Neural progenitor cell (in vitro differentiated cells): ENCODE measurements at regions not wholly inside any gene's neighbourhood (a gene's known extent, or its start where the extent isn't known, plus 50 kb on each side); places are given as distances from the start of the nearest gene placed in this dataset.

Source experiments
- DNase-seq: peaks from one replicate; pipeline ENCODE4 v3.0.0-alpha.2; 2016; ENCODE audit warnings: low spot score
- H2AFZ ChIP-seq: fragments of 200-600 bp; sonication (generic); replicated peaks from 2 replicates; pipeline ENCODE4 v1.6.1; 2016; ENCODE audit warnings: antibody characterized with exemption
- H3F3A ChIP-seq: fragments of 200-600 bp; sonication (generic); 2 replicates; pipeline ENCODE4 v1.6.1; 2016; ENCODE audit warnings: antibody characterized with exemption, low read depth
- H3K27ac ChIP-seq: fragments of 200-600 bp; sonication (generic); 2 replicates; pipeline ENCODE4 v1.5.1; 2016; ENCODE audit warnings: mild to moderate bottlenecking
- H3K27me3 ChIP-seq: fragments of 200-600 bp; sonication (generic); 2 replicates; pipeline ENCODE4 v1.6.1; 2016; ENCODE audit warnings: mild to moderate bottlenecking, moderate library complexity
- H3K36me3 ChIP-seq: fragments of 200-600 bp; sonication (generic); 2 replicates; pipeline ENCODE4 v1.5.1; 2016
- H3K4me1 ChIP-seq: fragments of 200-600 bp; sonication (generic); 2 replicates; pipeline ENCODE4 v1.6.1; 2016; ENCODE audit warnings: mixed run types
- H3K4me2 ChIP-seq: fragments of 200-600 bp; sonication (generic); 2 replicates; pipeline ENCODE4 v1.6.1; 2016
- H3K4me3 ChIP-seq: fragments of 200-600 bp; sonication (generic); 2 replicates; pipeline ENCODE4 v1.5.1; 2016
- H3K79me2 ChIP-seq: fragments of 200-600 bp; sonication (generic); 2 replicates; pipeline ENCODE4 v1.6.1; 2016; ENCODE audit warnings: low read depth
- H3K9ac ChIP-seq: fragments of 200-600 bp; sonication (generic); 2 replicates; pipeline ENCODE4 v1.6.1; 2016
- H3K9me3 ChIP-seq: fragments of 200-600 bp; sonication (generic); 2 replicates; pipeline ENCODE4 v1.5.1; 2016; ENCODE audit warnings: low read depth
- H4K20me1 ChIP-seq: fragments of 200-600 bp; sonication (generic); 2 replicates; pipeline ENCODE4 v1.6.1; 2016; ENCODE audit warnings: low read depth
- H3K27ac Mint-ChIP-seq: 3 replicates; pipeline ENCODE4 v1.8.0; 2021; ENCODE audit warnings: mixed read lengths
- H3K27me3 Mint-ChIP-seq: 2 replicates; pipeline ENCODE4 v1.8.0; 2022; ENCODE audit warnings: low read depth, mild to moderate bottlenecking, inconsistent platforms, moderate library complexity, mixed read lengths; ENCODE audit not compliant: insufficient read depth
- H3K36me3 Mint-ChIP-seq: 3 replicates; pipeline ENCODE4 v1.8.0; 2021; ENCODE audit warnings: mixed read lengths
- H3K4me1 Mint-ChIP-seq: 3 replicates; pipeline ENCODE4 v1.8.0; 2021; ENCODE audit warnings: mixed read lengths
- H3K4me3 Mint-ChIP-seq: 3 replicates; pipeline ENCODE4 v1.8.0; 2021; ENCODE audit warnings: mild to moderate bottlenecking, moderate library complexity, mixed read lengths
- H3K9me3 Mint-ChIP-seq: 3 replicates; pipeline ENCODE4 v1.8.0; 2020; ENCODE audit warnings: mixed read lengths
- CTCF ChIP-seq: fragments of 200-600 bp; sonication (generic); IDR thresholded peaks from 2 replicates; pipeline ENCODE4 v1.5.1; 2017; ENCODE audit warnings: antibody characterized with exemption, mild to moderate bottlenecking
- EZH2 ChIP-seq: fragments of 200-600 bp; sonication (generic); IDR thresholded peaks from 2 replicates; pipeline ENCODE4 v1.6.1; 2017; ENCODE audit warnings: antibody characterized with exemption, mild to moderate bottlenecking, moderate library complexity
- EZH2phosphoT487 ChIP-seq: fragments of 200-600 bp; sonication (generic); IDR thresholded peaks from 2 replicates; pipeline ENCODE4 v1.6.1; 2017; ENCODE audit warnings: antibody characterized with exemption

GRCh38 chr5:4939042-4939781 is 200.9 kb upstream of the ADAMTS16 start:
- H3K27me3 Mint-ChIP-seq, result peaks cover 4% of the 10 kb centered on the region
- H3K27ac Mint-ChIP-seq, result no peak overlapping the region
- Histone ChIP-seq H3K4me3 (no peak overlapping the region), H3K9me3 (no peaks in the 10 kb centered on the region), H3F3A (no peaks in the 10 kb centered on the region), H3K79me2 (no peaks in the 10 kb centered on the region), H3K4me1 (peaks cover 3% of the 10 kb centered on the region), H2AFZ (no peak overlapping the region), H4K20me1 (no peaks in the 10 kb centered on the region), H3K36me3 (no peaks in the 10 kb centered on the region), H3K27me3 (no peaks in the 10 kb centered on the region), H3K27ac (no peak overlapping the region), H3K4me2 (no peak overlapping the region), H3K9ac (no peak overlapping the region)
- TF ChIP-seq EZH2 (no peak), EZH2phosphoT487 (no peak), CTCF (no peak)
- DNase-seq, result no peak
- peaks cover 4% of the 10 kb centered on the region for H3K4me1 Mint-ChIP-seq
- no peaks in the 10 kb centered on the region for H3K9me3 Mint-ChIP-seq
- H3K36me3 Mint-ChIP-seq, result no peaks in the 10 kb centered on the region
- no peak overlapping the region for H3K4me3 Mint-ChIP-seq

- peaks cover 4% of the 10 kb centered on the region for H3K27me3 Mint-ChIP-seq
- no peaks in the 10 kb centered on the region for H3K9me3 ChIP-seq
- DNase-seq, result no peak
- H3K4me2 ChIP-seq, result no peak overlapping the region
- H3K36me3 ChIP-seq, result no peaks in the 10 kb centered on the region
- no peak overlapping the region for H2AFZ ChIP-seq
- H3F3A ChIP-seq, result no peaks in the 10 kb centered on the region
- H3K4me3 ChIP-seq, result no peak overlapping the region
- no peak overlapping the region for H3K27ac ChIP-seq
- no peaks in the 10 kb centered on the region for H3K9me3 Mint-ChIP-seq
- no peaks in the 10 kb centered on the region for H3K79me2 ChIP-seq
- no peak overlapping the region for H3K9ac ChIP-seq
- H3K4me1 Mint-ChIP-seq, result peaks cover 4% of the 10 kb centered on the region
- H3K4me3 Mint-ChIP-seq, result no peak overlapping the region
- H3K27ac Mint-ChIP-seq, result no peak overlapping the region
- H3K4me1 ChIP-seq, result peaks cover 3% of the 10 kb centered on the region
- H3K27me3 ChIP-seq, result no peaks in the 10 kb centered on the region
- H3K36me3 Mint-ChIP-seq, result no peaks in the 10 kb centered on the region
- no peak for TF ChIP-seq EZH2phosphoT487
- H4K20me1 ChIP-seq, result no peaks in the 10 kb centered on the region
These were observed 199.0 kb upstream of the ADAMTS16 start for GRCh38 chr5:4941161-4941560.

- no peak overlapping the region for H3K4me3 Mint-ChIP-seq
- TF ChIP-seq CTCF (peak; percentile 98), EZH2 (no peak), EZH2phosphoT487 (no peak)
- peaks cover 4% of the 10 kb centered on the region for H3K4me1 Mint-ChIP-seq
- H3F3A ChIP-seq, result no peaks in the 10 kb centered on the region
- no peaks in the 10 kb centered on the region for H3K36me3 ChIP-seq
- H3K27me3 Mint-ChIP-seq, result peaks cover 4% of the 10 kb centered on the region
- H2AFZ ChIP-seq, result peak overlapping the region; percentile 94
- DNase-seq, result peak; percentile 59
- H3K27me3 ChIP-seq, result no peaks in the 10 kb centered on the region
- no peaks in the 10 kb centered on the region for H3K9me3 Mint-ChIP-seq
- H3K9me3 ChIP-seq, result no peaks in the 10 kb centered on the region
- no peak overlapping the region for H3K27ac Mint-ChIP-seq
- no peaks in the 10 kb centered on the region for H3K79me2 ChIP-seq
- no peak overlapping the region for H3K4me2 ChIP-seq
- H3K9ac ChIP-seq, result no peak overlapping the region
- H3K27ac ChIP-seq, result no peak overlapping the region
- peaks cover 3% of the 10 kb centered on the region for H3K4me1 ChIP-seq
- no peak overlapping the region for H3K4me3 ChIP-seq
- H4K20me1 ChIP-seq, result no peaks in the 10 kb centered on the region
- H3K36me3 Mint-ChIP-seq, result no peaks in the 10 kb centered on the region
These were observed 197.9 kb upstream of the ADAMTS16 start for GRCh38 chr5:4941957-4942830.

- Histone ChIP-seq H3K79me2 (no peaks in the 10 kb centered on the region), H3K4me2 (no peak overlapping the region), H4K20me1 (no peaks in the 10 kb centered on the region), H2AFZ (no peak overlapping the region), H3K27ac (no peak overlapping the region), H3F3A (no peaks in the 10 kb centered on the region), H3K36me3 (no peaks in the 10 kb centered on the region), H3K4me1 (peaks cover 3% of the 10 kb centered on the region), H3K9me3 (no peaks in the 10 kb centered on the region), H3K27me3 (no peaks in the 10 kb centered on the region), H3K4me3 (no peak overlapping the region), H3K9ac (no peak overlapping the region)
- no peak overlapping the region for H3K4me3 Mint-ChIP-seq
- no peak overlapping the region for H3K27ac Mint-ChIP-seq
- H3K36me3 Mint-ChIP-seq, result no peaks in the 10 kb centered on the region
- H3K4me1 Mint-ChIP-seq, result peaks cover 4% of the 10 kb centered on the region
- H3K27me3 Mint-ChIP-seq, result peaks cover 4% of the 10 kb centered on the region
- H3K9me3 Mint-ChIP-seq, result no peaks in the 10 kb centered on the region
- TF ChIP-seq EZH2phosphoT487 (no peak), EZH2 (no peak), CTCF (no peak)
- peak; percentile 23 for DNase-seq
These were observed 197.3 kb upstream of the ADAMTS16 start for GRCh38 chr5:4942831-4943178.
